HCT116 (cell line): ENCODE measurements at regions not wholly inside any gene's neighbourhood (a gene's known extent, or its start where the extent isn't known, plus 50 kb on each side); places are given as distances from the start of the nearest gene placed in this dataset.

Source experiments
- ATAC-seq: fragments of 200-7000 bp; cut with Tn5 transposase; 2 replicates; pipeline ENCODE4 v1.9.1; 2020; ENCODE audit warnings: mild to moderate bottlenecking, moderate library complexity
- BruUV-seq: library from RNA; stranded (reverse); fragments of 400-500 nt; replicated peaks from 2 replicates; lab custom pipeline; 2021; lab: Mats Ljungman, UMichigan
- CTCF ChIA-PET: fragments of 300-600 bp; sonication (Branson Sonifier 250); formaldehyde crosslinking; loops from one replicate; lab custom pipeline; 2021; ENCODE audit warnings: antibody characterized with exemption; lab: Charles Lee
- POLR2A ChIA-PET: fragments of 300-600, 350-600 bp; sonication (Branson Sonifier 250); formaldehyde crosslinking; loops from one replicate; lab custom pipeline; 2021; ENCODE audit warnings: antibody characterized with exemption; lab: Charles Lee
- RAD21 ChIA-PET, 2 experiments: fragments of 300-600 bp; sonication (Branson Sonifier 250); formaldehyde crosslinking; loops; one replicate each; lab custom pipeline; 2023; ENCODE audit warnings: low total read pairs in 2 of 2; ENCODE audit not compliant: uncharacterized antibody in 2 of 2, unreplicated experiment in 2 of 2, low non-redundant PET in 1 of 2; lab: Charles Lee
- DNase-seq: peaks from one replicate; pipeline ENCODE4 v3.0.0-alpha.2; 2010; ENCODE audit warnings: low read depth, low spot score
- H2AFZ ChIP-seq: fragments of 200-600 bp; shearing (Covaris generic), sonication (generic); 2 replicates; pipeline ENCODE4 v1.6.1; 2017; ENCODE audit warnings: low read depth, mixed run types, mixed read lengths, antibody characterized with exemption, low read length; ENCODE audit not compliant: poor library complexity, severe bottlenecking
- H3K27ac ChIP-seq: 2 replicates; pipeline ENCODE4 v1.5.1; 2012; ENCODE audit warnings: low read depth, low read length
- H3K27me3 ChIP-seq: fragments of 200-600 bp; sonication (generic); 2 replicates; pipeline ENCODE4 v1.6.1; 2016; ENCODE audit warnings: mixed run types, low read length, mixed read lengths; ENCODE audit not compliant: insufficient read depth
- H3K36me3 ChIP-seq, 2 experiments: fragments of 200-500 bp in 1 of 2; fragments of 200-600 bp in 1 of 2; sonication (Bioruptor generic) in 1 of 2; sonication (generic) in 1 of 2; 2 replicates each; pipeline versions ENCODE4 v1.5.1 to v1.6.1; 2014 to 2016; ENCODE audit warnings: low read length in 2 of 2, inconsistent platforms in 1 of 2, mixed read lengths in 1 of 2, mixed run types in 1 of 2; ENCODE audit not compliant: insufficient read depth in 2 of 2, control insufficient read depth in 1 of 2
- H3K4me1 ChIP-seq, 2 experiments: fragments of 200-600 bp in 1 of 2; sonication (generic) in 1 of 2; 2 replicates each; pipeline versions ENCODE4 v1.5.1 to v1.6.1; 2012 to 2017; ENCODE audit warnings: low read length in 2 of 2, inconsistent platforms in 1 of 2, mild to moderate bottlenecking in 1 of 2, mixed read lengths in 1 of 2, mixed run types in 1 of 2, moderate library complexity in 1 of 2; ENCODE audit not compliant: insufficient read depth in 2 of 2, control insufficient read depth in 1 of 2
- H3K4me2 ChIP-seq: fragments of 200-600 bp; sonication (generic); 2 replicates; pipeline ENCODE4 v1.6.1; 2017; ENCODE audit warnings: mixed run types, low read length, mixed read lengths
- H3K4me3 ChIP-seq, 2 experiments: fragments of 200-600 bp in 1 of 2; sonication (generic) in 1 of 2; replicated peaks in 1 of 2; 2 replicates each; pipeline ENCODE4 v1.5.1; 2011 to 2016; ENCODE audit warnings: low read length in 2 of 2, control low read depth in 1 of 2, low read depth in 1 of 2, mild to moderate bottlenecking in 1 of 2, mixed read lengths in 1 of 2, mixed run types in 1 of 2
- H3K79me2 ChIP-seq: fragments of 200-600 bp; sonication (generic); 2 replicates; pipeline ENCODE4 v1.6.1; 2017; ENCODE audit warnings: mild to moderate bottlenecking, mixed run types, low read length, moderate library complexity, mixed read lengths; ENCODE audit not compliant: insufficient read depth
- H3K9ac ChIP-seq: fragments of 200-600 bp; sonication (generic); 2 replicates; pipeline ENCODE4 v1.6.1; 2016; ENCODE audit warnings: low read length, mixed read lengths
- H3K9me2 ChIP-seq: fragments of 200-600 bp; sonication (generic), shearing (Covaris generic); 2 replicates; pipeline ENCODE4 v1.6.1; 2017; ENCODE audit warnings: mixed run types, mild to moderate bottlenecking, moderate library complexity; ENCODE audit not compliant: insufficient read depth
- H3K9me3 ChIP-seq, 2 experiments: fragments of 200-500 bp in 1 of 2; fragments of 200-600 bp in 1 of 2; sonication (Bioruptor generic) in 1 of 2; sonication (generic) in 1 of 2; 2 replicates each; pipeline ENCODE4 v1.6.1; 2014 to 2017; ENCODE audit warnings: low read length in 2 of 2, mixed read lengths in 2 of 2, inconsistent platforms in 1 of 2, low read depth in 1 of 2, mild to moderate bottlenecking in 1 of 2, mixed run types in 1 of 2, moderate library complexity in 1 of 2; ENCODE audit not compliant: control insufficient read depth in 1 of 2, insufficient read depth in 1 of 2
- H4K20me1 ChIP-seq: fragments of 200-600 bp; sonication (generic), shearing (Covaris generic); 2 replicates; pipeline ENCODE4 v1.6.1; 2017; ENCODE audit warnings: mixed run types, mild to moderate bottlenecking, moderate library complexity; ENCODE audit not compliant: insufficient read depth
- ATF3 ChIP-seq: IDR thresholded peaks from 2 replicates; pipeline ENCODE4 v1.6.1; 2012
- CBX3 ChIP-seq: IDR thresholded peaks from 2 replicates; pipeline ENCODE4 v1.6.1; 2012; ENCODE audit warnings: low read depth
- CEBPB ChIP-seq: IDR thresholded peaks from 2 replicates; pipeline ENCODE4 v1.6.1; 2012; ENCODE audit warnings: low read depth
- EGR1 ChIP-seq: IDR thresholded peaks from 2 replicates; pipeline ENCODE4 v1.6.1; 2012; ENCODE audit warnings: low read depth
- ELF1 ChIP-seq: IDR thresholded peaks from 2 replicates; pipeline ENCODE4 v1.6.1; 2012; ENCODE audit warnings: low read depth, borderline replicate concordance
- EZH2 ChIP-seq: fragments of 200-600 bp; sonication (generic); IDR thresholded peaks from 2 replicates; pipeline ENCODE4 v1.6.1; 2017; ENCODE audit warnings: antibody characterized with exemption, mixed run types
- EZH2phosphoT487 ChIP-seq: fragments of 200-600 bp; IDR thresholded peaks from 2 replicates; pipeline ENCODE4 v1.6.1; 2018; ENCODE audit warnings: antibody characterized with exemption, borderline replicate concordance
- FOSL1 ChIP-seq: IDR thresholded peaks from 2 replicates; pipeline ENCODE4 v1.6.1; 2012; ENCODE audit warnings: low read depth
- JUND ChIP-seq: IDR thresholded peaks from 2 replicates; pipeline ENCODE4 v1.6.1; 2012
- POLR2A ChIP-seq: IDR thresholded peaks from 2 replicates; pipeline ENCODE4 v1.7.0; 2011; ENCODE audit warnings: borderline replicate concordance; ENCODE audit not compliant: insufficient read depth, insufficient read length; ENCODE audit errors: extremely low read depth
- POLR2AphosphoS5 ChIP-seq: IDR thresholded peaks from 2 replicates; pipeline ENCODE4 v1.6.1; 2011; ENCODE audit warnings: mild to moderate bottlenecking, low read depth, low read length, moderate library complexity
- RAD21 ChIP-seq: IDR thresholded peaks from 2 replicates; pipeline ENCODE4 v1.6.1; 2012; ENCODE audit warnings: low read depth, mild to moderate bottlenecking
- REST ChIP-seq: IDR thresholded peaks from 2 replicates; pipeline ENCODE4 v1.6.1; 2012; ENCODE audit warnings: low read depth
- SIN3A ChIP-seq: IDR thresholded peaks from 2 replicates; pipeline ENCODE4 v1.6.1; 2012; ENCODE audit warnings: low read depth
- SP1 ChIP-seq: IDR thresholded peaks from 2 replicates; pipeline ENCODE4 v1.6.1; 2012; ENCODE audit warnings: low read depth
- SRF ChIP-seq: IDR thresholded peaks from 2 replicates; pipeline ENCODE4 v1.6.1; 2012; ENCODE audit warnings: low read depth
- TCF7L2 ChIP-seq: IDR thresholded peaks from 2 replicates; pipeline ENCODE4 v1.7.0; 2011; ENCODE audit warnings: borderline replicate concordance, inconsistent platforms; ENCODE audit not compliant: insufficient read depth, insufficient read length; ENCODE audit errors: extremely low read depth
- ZFX ChIP-seq: fragments of 450-650 bp; IDR thresholded peaks from 2 replicates; pipeline ENCODE4 v1.6.1; 2017
- ZNF274 ChIP-seq: fragments of 200-500 bp; sonication (Bioruptor generic); IDR thresholded peaks from 2 replicates; pipeline ENCODE4 v1.6.1; 2014; ENCODE audit warnings: mild to moderate bottlenecking, low read depth, low read length, inconsistent platforms
- intact Hi-C: fragments of 100-400 bp; cut with micrococcal nuclease; formaldehyde crosslinking; loops from 2 replicates; pipeline ENCODE4 v1.10.0; 2022

GRCh38 chr15:69648212-69648611, 195.6 kb downstream of the RPLP1 start:
- H3K9ac ChIP-seq, result no peak overlapping the region

More at GRCh38 chr15:69648212-69648611, 195.6 kb downstream of the RPLP1 start:
- Histone ChIP-seq H3K79me2 (no peaks in the 10 kb centered on the region), H3K4me1 (peaks cover 3 to 6% of the 10 kb centered on the region in 2 experiments; a peak in 2 of 4 replicates), H3K27ac (no peak overlapping the region), H3K36me3 (no peaks in the 10 kb centered on the region), H3K9me3 (no peaks in the 10 kb centered on the region), H4K20me1 (no peaks in the 10 kb centered on the region), H3K4me3 (no peak overlapping the region), H2AFZ (no peak overlapping the region), H3K9me2 (no peaks in the 10 kb centered on the region), H3K27me3 (peaks cover 60% of the 10 kb centered on the region)
- ChIA-PET POLR2A (no interaction called here), RAD21 (no interaction called here), CTCF (no interaction called here)
- no peak for ATAC-seq
- DNase-seq, result no peak
- intact Hi-C loops, result no loop called here
- no TSS peak for BruUV-seq
- no peak for TF ChIP-seq EGR1
- TF ChIP-seq SRF, result no peak
- no peak for TF ChIP-seq POLR2A
- TF ChIP-seq ZNF274, result no peak
- TF ChIP-seq CEBPB, result no peak
- TF ChIP-seq SIN3A, result no peak
- no peak for TF ChIP-seq ZFX
- no peak for TF ChIP-seq RAD21
- TF ChIP-seq SP1, result no peak
- TF ChIP-seq JUND, result no peak
- TF ChIP-seq POLR2AphosphoS5, result no peak
- no peak for TF ChIP-seq EZH2phosphoT487
- no peak for TF ChIP-seq CBX3
- TF ChIP-seq TCF7L2, result no peak
- TF ChIP-seq FOSL1, result no peak
- TF ChIP-seq ATF3, result no peak
- no peak for TF ChIP-seq ELF1
- no peak for TF ChIP-seq REST
- no peak for TF ChIP-seq EZH2
- TF ChIP-seq, all 23 proteins: peak for 0
- no peak overlapping the region for H3K4me2 ChIP-seq
